MM.1S (cell line): ENCODE measurements at regions not wholly inside any gene's neighbourhood (a gene's known extent, or its start where the extent isn't known, plus 50 kb on each side); places are given as distances from the start of the nearest gene placed in this dataset.

Source experiments
- DNase-seq: peaks from one replicate; pipeline ENCODE4 v3.0.0-alpha.2; 2015
- H2AFZ ChIP-seq: fragments of 300-600 bp; sonication (generic); 2 replicates; pipeline ENCODE4 v1.6.0; 2016; ENCODE audit warnings: antibody characterized with exemption, low read length
- H3F3A ChIP-seq: fragments of 300-600 bp; sonication (generic); 2 replicates; pipeline ENCODE4 v1.6.1; 2016; ENCODE audit warnings: mild to moderate bottlenecking, antibody characterized with exemption, low read length, moderate library complexity, mixed read lengths; ENCODE audit not compliant: insufficient read depth
- H3K27ac ChIP-seq: fragments of 300-600 bp; sonication (generic); 2 replicates; pipeline ENCODE4 v1.5.1; 2016; ENCODE audit warnings: mild to moderate bottlenecking, low read length
- H3K27me3 ChIP-seq: fragments of 300-600 bp; sonication (generic); replicated peaks from 2 replicates; pipeline ENCODE4 v1.6.0; 2016; ENCODE audit warnings: low read length; ENCODE audit not compliant: insufficient read depth
- H3K36me3 ChIP-seq: fragments of 300-600 bp; sonication (generic); replicated peaks from 2 replicates; pipeline ENCODE4 v1.6.1; 2016; ENCODE audit warnings: mild to moderate bottlenecking, low read length, mixed read lengths; ENCODE audit not compliant: insufficient read depth
- H3K4me1 ChIP-seq: fragments of 300-600 bp; sonication (generic); 2 replicates; pipeline ENCODE4 v1.6.1; 2016; ENCODE audit warnings: low read length, mixed read lengths
- H3K4me2 ChIP-seq: fragments of 300-600 bp; sonication (generic); 2 replicates; pipeline ENCODE4 v1.6.0; 2016; ENCODE audit warnings: low read depth, low read length
- H3K4me3 ChIP-seq: fragments of 300-600 bp; sonication (generic); 2 replicates; pipeline ENCODE4 v1.5.1; 2016; ENCODE audit warnings: low read length, mixed read lengths
- H3K79me2 ChIP-seq: fragments of 300-600 bp; sonication (generic); 2 replicates; pipeline ENCODE4 v1.6.1; 2016; ENCODE audit warnings: mixed run types, low read length, mixed read lengths
- H3K9ac ChIP-seq: fragments of 300-600 bp; sonication (generic); 2 replicates; pipeline ENCODE4 v1.6.1; 2016; ENCODE audit warnings: low read length, mixed read lengths
- H3K9me2 ChIP-seq: fragments of 300-600 bp; sonication (generic); replicated peaks from 2 replicates; pipeline ENCODE4 v1.6.1; 2016; ENCODE audit warnings: mild to moderate bottlenecking, low read length, mixed read lengths; ENCODE audit not compliant: insufficient read depth
- H3K9me3 ChIP-seq: fragments of 300-600 bp; sonication (generic); replicated peaks from 2 replicates; pipeline ENCODE4 v1.6.1; 2016; ENCODE audit warnings: mild to moderate bottlenecking, low read length, mixed read lengths; ENCODE audit not compliant: insufficient read depth
- H4K20me1 ChIP-seq: fragments of 300-600 bp; sonication (generic); 2 replicates; pipeline ENCODE4 v1.6.1; 2016; ENCODE audit warnings: mild to moderate bottlenecking, low read length, moderate library complexity, mixed read lengths; ENCODE audit not compliant: insufficient read depth
- CTCF ChIP-seq: fragments of 300-600 bp; sonication (generic); IDR thresholded peaks from 2 replicates; pipeline ENCODE4 v1.5.1; 2016; ENCODE audit warnings: antibody characterized with exemption, low read length, mixed read lengths
- EZH2 ChIP-seq: fragments of 300-600 bp; sonication (generic); optimal IDR thresholded peaks from 2 replicates; pipeline ENCODE3; 2017; ENCODE audit warnings: low read depth, mild to moderate bottlenecking, antibody characterized with exemption, low read length, mixed read lengths
- EZH2phosphoT487 ChIP-seq: fragments of 300-600 bp; sonication (generic); IDR thresholded peaks from 2 replicates; pipeline ENCODE4 v1.6.1; 2018; ENCODE audit warnings: antibody characterized with exemption, low read length

DNA sequence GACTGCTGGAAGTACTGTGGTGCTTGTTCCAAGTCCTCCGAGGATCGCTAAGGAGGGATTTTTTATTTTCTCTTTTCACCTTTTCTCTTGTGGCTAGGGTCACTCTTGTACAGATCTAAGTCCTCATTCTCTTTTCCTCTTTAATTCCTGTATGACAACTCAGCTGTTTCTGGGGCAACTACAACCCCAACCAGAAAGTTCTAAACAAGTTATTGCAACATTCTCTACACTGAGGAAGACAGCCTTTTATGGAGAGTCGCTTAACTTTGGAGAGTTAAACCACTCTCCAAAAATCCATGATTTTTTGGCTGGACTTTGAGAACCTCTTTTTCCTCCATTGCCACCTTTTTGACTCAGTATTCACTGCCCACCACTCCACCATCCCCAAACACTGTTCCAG is 74.0 kb upstream of the SESTD1 start:
- Histone ChIP-seq H3K36me3 (no peaks in the 10 kb centered on the region), H3K4me3 (no peak overlapping the region), H3F3A (no peaks in the 10 kb centered on the region), H3K9ac (no peak overlapping the region), H3K4me1 (no peaks in the 10 kb centered on the region), H2AFZ (no peak overlapping the region), H3K27ac (no peak overlapping the region), H3K79me2 (no peaks in the 10 kb centered on the region), H3K4me2 (no peak overlapping the region), H3K27me3 (no peaks in the 10 kb centered on the region), H3K9me2 (no peaks in the 10 kb centered on the region), H4K20me1 (no peaks in the 10 kb centered on the region), H3K9me3 (no peaks in the 10 kb centered on the region)
- no peak for DNase-seq
- TF ChIP-seq CTCF (no peak), EZH2 (no peak), EZH2phosphoT487 (no peak)

- Histone ChIP-seq H3F3A (no peaks in the 10 kb centered on the region), H3K36me3 (no peaks in the 10 kb centered on the region), H3K9ac (no peak overlapping the region), H3K4me2 (no peak overlapping the region), H3K4me1 (no peaks in the 10 kb centered on the region), H3K9me2 (no peaks in the 10 kb centered on the region), H3K27me3 (no peaks in the 10 kb centered on the region), H3K79me2 (no peaks in the 10 kb centered on the region), H2AFZ (no peak overlapping the region), H4K20me1 (no peaks in the 10 kb centered on the region), H3K27ac (no peak overlapping the region), H3K4me3 (no peak overlapping the region), H3K9me3 (no peaks in the 10 kb centered on the region)
- no peak for DNase-seq
- TF ChIP-seq CTCF, result no peak
- no peak for TF ChIP-seq EZH2
- no peak for TF ChIP-seq EZH2phosphoT487
Measured at GRCh38 chr2:179336782-179337534, 72.3 kb upstream of the SESTD1 start.

DNA sequence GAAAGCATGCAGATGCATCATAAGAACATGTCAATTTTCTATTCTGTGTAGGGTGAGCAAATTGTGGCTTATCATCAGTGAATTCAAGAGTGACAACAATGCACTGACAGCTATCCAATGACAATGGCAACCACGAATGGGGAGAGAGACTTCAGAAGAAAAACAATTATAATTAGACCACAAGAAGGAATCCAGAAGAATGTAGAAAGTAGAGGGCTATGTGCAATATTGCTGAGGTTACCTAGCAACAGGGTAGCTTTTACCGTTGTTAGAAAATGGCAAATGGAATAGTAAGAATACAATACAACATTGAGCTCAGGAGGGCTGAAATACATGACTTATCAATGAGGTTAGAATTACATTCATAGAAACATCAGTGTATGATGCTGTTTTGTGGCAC is 71.1 kb upstream of the SESTD1 start:
- Histone ChIP-seq H3K27ac (no peak overlapping the region), H3K4me2 (no peak overlapping the region), H3K9me3 (no peaks in the 10 kb centered on the region), H2AFZ (no peak overlapping the region), H3K9me2 (no peaks in the 10 kb centered on the region), H3K9ac (no peak overlapping the region), H3K4me1 (no peaks in the 10 kb centered on the region), H3K27me3 (no peaks in the 10 kb centered on the region), H3K4me3 (no peak overlapping the region), H3F3A (no peaks in the 10 kb centered on the region), H4K20me1 (no peaks in the 10 kb centered on the region), H3K36me3 (no peaks in the 10 kb centered on the region), H3K79me2 (no peaks in the 10 kb centered on the region)
- DNase-seq, result no peak
- TF ChIP-seq EZH2phosphoT487, result no peak

- no peak for DNase-seq
- Histone ChIP-seq H3K9me3 (no peaks in the 10 kb centered on the region), H3K9me2 (no peaks in the 10 kb centered on the region), H3K79me2 (no peaks in the 10 kb centered on the region), H3K4me3 (no peak overlapping the region), H3K27ac (no peak overlapping the region), H4K20me1 (no peaks in the 10 kb centered on the region), H3K36me3 (no peaks in the 10 kb centered on the region), H2AFZ (no peak overlapping the region), H3K4me2 (no peak overlapping the region), H3K27me3 (no peaks in the 10 kb centered on the region), H3K9ac (no peak overlapping the region), H3F3A (no peaks in the 10 kb centered on the region), H3K4me1 (no peaks in the 10 kb centered on the region)
- no peak for TF ChIP-seq CTCF
- TF ChIP-seq EZH2, result no peak
- no peak for TF ChIP-seq EZH2phosphoT487
Measured at GRCh38 chr2:179332903-179333302, 68.3 kb upstream of the SESTD1 start.
